ENCODE measurements at regions not wholly inside any gene's neighbourhood (a gene's known extent, or its start where the extent isn't known, plus 50 kb on each side); places are given as distances from the start of the nearest gene placed in this dataset.

DNA sequence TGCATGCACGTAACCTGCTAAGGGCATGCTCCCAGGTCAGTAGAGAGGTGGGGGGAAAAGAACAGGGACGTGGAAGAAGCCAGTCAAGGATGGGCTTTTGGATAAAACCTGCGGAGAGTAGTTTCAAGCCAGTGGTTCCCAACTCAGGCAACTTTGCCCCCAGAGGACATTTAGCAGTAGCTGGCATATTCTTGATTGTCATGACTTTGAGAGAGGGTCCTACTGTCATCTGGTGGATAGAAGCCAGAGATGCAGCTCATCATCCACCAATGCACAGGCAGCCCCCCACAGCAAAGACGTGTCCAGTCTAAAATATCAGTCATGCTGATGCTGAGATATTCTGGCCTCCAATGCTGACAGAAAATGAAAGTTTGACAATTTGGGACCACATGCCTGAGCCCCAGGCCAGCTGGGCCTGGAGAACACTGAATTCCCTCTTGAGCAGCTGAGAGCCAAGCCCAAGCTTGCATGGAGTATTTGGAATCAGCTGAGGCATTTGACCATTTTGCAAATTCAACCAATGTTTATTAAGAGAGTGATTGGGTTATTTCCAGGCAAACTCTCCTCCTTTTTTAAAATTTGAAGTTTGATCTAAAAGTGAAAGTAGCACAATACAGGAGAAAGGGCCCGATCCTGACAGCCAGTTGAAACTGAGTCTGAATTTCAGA lies 110.0 kb upstream of the C7orf33 start:
- Histone ChIP-seq H4K20me1 (ENCODE audit: control insufficient read depth, insufficient read depth) (no peaks in the 10 kb centered on the region), H3K9ac (ENCODE audit: control insufficient read depth, insufficient read depth, low read length) (no peak overlapping the region), H3K36me3 (ENCODE audit: control insufficient read depth in 2 of 2, insufficient read depth in 2 of 2, low read length in 1 of 2) (no peaks in the 10 kb centered on the region), H3K79me2 (ENCODE audit: control insufficient read depth, insufficient read depth, low read length) (no peaks in the 10 kb centered on the region), H3K27me3 (replicated peaks in 1 of 2; ENCODE audit: control insufficient read depth in 2 of 2, insufficient read depth in 2 of 2, low read length in 1 of 2) (no peaks in the 10 kb centered on the region; a peak in 1 of 4 replicates), H3K27ac (ENCODE audit: control insufficient read depth, insufficient read depth) (no peak overlapping the region), H3K4me2 (ENCODE audit: control insufficient read depth, insufficient read depth) (no peak overlapping the region), H3K4me1 (ENCODE audit: control insufficient read depth, insufficient read depth, low read length) (no peaks in the 10 kb centered on the region), H3K4me3 (no peak overlapping the region), H2AFZ (ENCODE audit: control insufficient read depth, low read depth, low read length) (no peak overlapping the region; the same call in 1 of the 2 replicates), H3K9me3 (replicated peaks; ENCODE audit: control insufficient read depth, insufficient read depth, low read length) (no peaks in the 10 kb centered on the region)
- WGBS (ENCODE audit: insufficient coverage, insufficient replicate concordance, low lambda C conversion rate, missing lambda C conversion rate) = 30% methylated on average over 5 of the region's 5 CpGs
- BruUV-seq (replicated peaks) = no TSS peak
- ChIA-PET SMC1A (ENCODE audit: uncharacterized antibody, unreplicated experiment) (interaction anchor here (1.5 kb wide), 1 partner anchor 19 kb away, joined by 4 read pairs; no protein-coding TSS in a partner anchor), RAD21 (ENCODE audit: unreplicated experiment) (interaction anchor here (0.7 to 1.6 kb wide), 2 partner anchors 145 to 215 kb away, joined by 3 to 5 read pairs; no protein-coding TSS in a partner anchor), POLR2A (no interaction called here), CTCF (interaction anchor here (1.1 kb wide), 1 partner anchor 216 kb away, joined by 5 read pairs; no protein-coding TSS in a partner anchor)
- TF ChIP-seq, protein P1, sequence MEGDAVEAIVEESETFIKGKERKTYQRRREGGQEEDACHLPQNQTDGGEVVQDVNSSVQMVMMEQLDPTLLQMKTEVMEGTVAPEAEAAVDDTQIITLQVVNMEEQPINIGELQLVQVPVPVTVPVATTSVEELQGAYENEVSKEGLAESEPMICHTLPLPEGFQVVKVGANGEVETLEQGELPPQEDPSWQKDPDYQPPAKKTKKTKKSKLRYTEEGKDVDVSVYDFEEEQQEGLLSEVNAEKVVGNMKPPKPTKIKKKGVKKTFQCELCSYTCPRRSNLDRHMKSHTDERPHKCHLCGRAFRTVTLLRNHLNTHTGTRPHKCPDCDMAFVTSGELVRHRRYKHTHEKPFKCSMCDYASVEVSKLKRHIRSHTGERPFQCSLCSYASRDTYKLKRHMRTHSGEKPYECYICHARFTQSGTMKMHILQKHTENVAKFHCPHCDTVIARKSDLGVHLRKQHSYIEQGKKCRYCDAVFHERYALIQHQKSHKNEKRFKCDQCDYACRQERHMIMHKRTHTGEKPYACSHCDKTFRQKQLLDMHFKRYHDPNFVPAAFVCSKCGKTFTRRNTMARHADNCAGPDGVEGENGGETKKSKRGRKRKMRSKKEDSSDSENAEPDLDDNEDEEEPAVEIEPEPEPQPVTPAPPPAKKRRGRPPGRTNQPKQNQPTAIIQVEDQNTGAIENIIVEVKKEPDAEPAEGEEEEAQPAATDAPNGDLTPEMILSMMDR (IDR thresholded peaks at IDR 0.05 in 2 of 3, conservative IDR thresholded peaks at IDR 0.05 in 1 of 3; ENCODE audit: control insufficient read depth in 2 of 3, extremely low read depth in 1 of 3, insufficient read depth in 1 of 3, low read depth in 3 of 3, low read length in 3 of 3) = peak in 2 of 3 experiments; percentile 9 to 27; a peak in 3 of 6 replicates
- TF ChIP-seq RAD21 (IDR thresholded peaks at IDR 0.05; ENCODE audit: insufficient read depth, low read depth, low read length) (peak; percentile 46), TAF1 (IDR thresholded peaks at IDR 0.05; ENCODE audit: borderline replicate concordance, low read depth, low read length) (no peak)
- intact Hi-C loops (cut with micrococcal nuclease; ENCODE audit: unreplicated experiment) = no loop called here
- ATAC-seq (no peak), FAIRE-seq (no peak), DNase-seq (ENCODE audit: low read depth, low spot score) (no peak)
- in situ Hi-C loops (cut with MboI) = loop anchor here (25.0 kb wide), 1 partner anchor 218 kb away; no protein-coding TSS in a partner anchor

All from GM12878 (cell line).